ENCODE measurements at regions not wholly inside any gene's neighbourhood (a gene's known extent, or its start where the extent isn't known, plus 50 kb on each side); places are given as distances from the start of the nearest gene placed in this dataset.

DNA sequence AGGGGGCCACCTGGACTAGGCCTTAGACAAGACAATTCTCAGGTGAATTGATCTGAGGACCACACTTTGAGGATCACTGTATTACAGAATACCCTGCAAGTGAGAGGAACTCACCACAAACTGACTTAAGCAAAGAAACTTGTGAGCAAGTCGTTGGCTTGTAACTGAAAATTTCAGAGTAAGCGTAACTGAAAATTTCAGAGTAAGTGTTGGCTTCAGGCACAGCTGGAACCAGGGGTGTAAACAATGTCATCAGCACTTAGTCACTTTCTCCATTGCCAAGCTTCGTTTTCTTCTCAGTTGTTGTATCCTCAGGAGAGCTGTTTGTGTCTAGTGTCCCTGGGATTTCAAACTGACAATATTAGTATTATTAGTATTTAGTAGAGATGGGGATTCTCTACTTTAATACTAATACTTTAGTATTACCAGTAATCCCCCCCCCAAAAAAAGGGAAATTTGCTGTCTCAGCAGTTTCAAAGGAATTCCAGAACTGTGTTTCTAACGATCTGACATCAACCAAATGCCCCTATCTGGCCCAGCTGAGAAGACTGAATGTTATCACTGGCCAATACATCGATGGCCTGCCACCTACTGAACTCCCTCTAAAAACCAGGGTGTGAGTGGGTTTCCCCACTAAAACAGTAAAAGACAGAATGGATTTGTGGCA is 474.4 kb downstream of the NTRK3 start:
- Histone ChIP-seq H3K27ac (replicated peaks) (no peak overlapping the region), H3K4me3 (replicated peaks; ENCODE audit: insufficient read depth, low read length) (no peak overlapping the region), H3K27me3 (ENCODE audit: insufficient read depth, poor library complexity, severe bottlenecking) (no peaks in the 10 kb centered on the region)
- no peak for DNase-seq (ENCODE audit: low read depth in 1 of 2, low spot score in 1 of 2)
- TF ChIP-seq GABPA (IDR thresholded peaks at IDR 0.05; ENCODE audit: low read depth) = no peak
- TF ChIP-seq, protein P1, sequence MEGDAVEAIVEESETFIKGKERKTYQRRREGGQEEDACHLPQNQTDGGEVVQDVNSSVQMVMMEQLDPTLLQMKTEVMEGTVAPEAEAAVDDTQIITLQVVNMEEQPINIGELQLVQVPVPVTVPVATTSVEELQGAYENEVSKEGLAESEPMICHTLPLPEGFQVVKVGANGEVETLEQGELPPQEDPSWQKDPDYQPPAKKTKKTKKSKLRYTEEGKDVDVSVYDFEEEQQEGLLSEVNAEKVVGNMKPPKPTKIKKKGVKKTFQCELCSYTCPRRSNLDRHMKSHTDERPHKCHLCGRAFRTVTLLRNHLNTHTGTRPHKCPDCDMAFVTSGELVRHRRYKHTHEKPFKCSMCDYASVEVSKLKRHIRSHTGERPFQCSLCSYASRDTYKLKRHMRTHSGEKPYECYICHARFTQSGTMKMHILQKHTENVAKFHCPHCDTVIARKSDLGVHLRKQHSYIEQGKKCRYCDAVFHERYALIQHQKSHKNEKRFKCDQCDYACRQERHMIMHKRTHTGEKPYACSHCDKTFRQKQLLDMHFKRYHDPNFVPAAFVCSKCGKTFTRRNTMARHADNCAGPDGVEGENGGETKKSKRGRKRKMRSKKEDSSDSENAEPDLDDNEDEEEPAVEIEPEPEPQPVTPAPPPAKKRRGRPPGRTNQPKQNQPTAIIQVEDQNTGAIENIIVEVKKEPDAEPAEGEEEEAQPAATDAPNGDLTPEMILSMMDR (IDR thresholded peaks at IDR 0.05; ENCODE audit: insufficient read depth, low read length) = no peak
- no peak for TF ChIP-seq POLR2AphosphoS5 (IDR thresholded peaks at IDR 0.05; ENCODE audit: low read depth)
- TF ChIP-seq, protein P2, sequence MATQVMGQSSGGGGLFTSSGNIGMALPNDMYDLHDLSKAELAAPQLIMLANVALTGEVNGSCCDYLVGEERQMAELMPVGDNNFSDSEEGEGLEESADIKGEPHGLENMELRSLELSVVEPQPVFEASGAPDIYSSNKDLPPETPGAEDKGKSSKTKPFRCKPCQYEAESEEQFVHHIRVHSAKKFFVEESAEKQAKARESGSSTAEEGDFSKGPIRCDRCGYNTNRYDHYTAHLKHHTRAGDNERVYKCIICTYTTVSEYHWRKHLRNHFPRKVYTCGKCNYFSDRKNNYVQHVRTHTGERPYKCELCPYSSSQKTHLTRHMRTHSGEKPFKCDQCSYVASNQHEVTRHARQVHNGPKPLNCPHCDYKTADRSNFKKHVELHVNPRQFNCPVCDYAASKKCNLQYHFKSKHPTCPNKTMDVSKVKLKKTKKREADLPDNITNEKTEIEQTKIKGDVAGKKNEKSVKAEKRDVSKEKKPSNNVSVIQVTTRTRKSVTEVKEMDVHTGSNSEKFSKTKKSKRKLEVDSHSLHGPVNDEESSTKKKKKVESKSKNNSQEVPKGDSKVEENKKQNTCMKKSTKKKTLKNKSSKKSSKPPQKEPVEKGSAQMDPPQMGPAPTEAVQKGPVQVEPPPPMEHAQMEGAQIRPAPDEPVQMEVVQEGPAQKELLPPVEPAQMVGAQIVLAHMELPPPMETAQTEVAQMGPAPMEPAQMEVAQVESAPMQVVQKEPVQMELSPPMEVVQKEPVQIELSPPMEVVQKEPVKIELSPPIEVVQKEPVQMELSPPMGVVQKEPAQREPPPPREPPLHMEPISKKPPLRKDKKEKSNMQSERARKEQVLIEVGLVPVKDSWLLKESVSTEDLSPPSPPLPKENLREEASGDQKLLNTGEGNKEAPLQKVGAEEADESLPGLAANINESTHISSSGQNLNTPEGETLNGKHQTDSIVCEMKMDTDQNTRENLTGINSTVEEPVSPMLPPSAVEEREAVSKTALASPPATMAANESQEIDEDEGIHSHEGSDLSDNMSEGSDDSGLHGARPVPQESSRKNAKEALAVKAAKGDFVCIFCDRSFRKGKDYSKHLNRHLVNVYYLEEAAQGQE (IDR thresholded peaks at IDR 0.05; ENCODE audit: insufficient replicate concordance, low read depth) = no peak
- TF ChIP-seq SPI1 (IDR thresholded peaks at IDR 0.05; ENCODE audit: borderline replicate concordance, low read depth) = no peak

DNA sequence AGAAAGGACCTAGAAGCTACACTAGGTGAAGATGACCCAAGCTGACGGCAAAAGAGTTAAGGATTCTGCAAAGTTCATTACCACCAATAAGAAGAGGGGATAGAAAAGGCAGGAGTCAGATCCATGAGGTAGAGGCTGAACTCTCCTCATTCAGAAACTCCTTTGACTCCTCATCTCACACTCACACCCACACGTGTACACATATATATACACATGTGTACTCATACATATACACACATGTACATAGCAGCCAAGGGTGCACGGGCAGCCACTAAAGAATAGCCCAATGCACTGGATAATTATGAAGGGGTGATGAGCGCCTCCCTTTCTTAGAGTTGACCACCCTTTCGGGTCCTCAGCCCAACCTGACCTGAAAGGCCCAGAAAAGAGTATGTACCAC is 476.8 kb downstream of the NTRK3 start:
- TF ChIP-seq, protein P2 (IDR thresholded peaks at IDR 0.05; ENCODE audit: insufficient replicate concordance, low read depth) = no peak
- no peak for TF ChIP-seq SPI1 (IDR thresholded peaks at IDR 0.05; ENCODE audit: borderline replicate concordance, low read depth)
- TF ChIP-seq, protein P1 (IDR thresholded peaks at IDR 0.05; ENCODE audit: insufficient read depth, low read length) = no peak
- no peak for TF ChIP-seq GABPA (IDR thresholded peaks at IDR 0.05; ENCODE audit: low read depth)
- no peak for TF ChIP-seq POLR2AphosphoS5 (IDR thresholded peaks at IDR 0.05; ENCODE audit: low read depth)
- H3K27me3 ChIP-seq (ENCODE audit: insufficient read depth, poor library complexity, severe bottlenecking) = no peaks in the 10 kb centered on the region
- no peak overlapping the region for H3K27ac ChIP-seq (replicated peaks)
- no peak for DNase-seq (ENCODE audit: low read depth in 1 of 2, low spot score in 1 of 2)
- H3K4me3 ChIP-seq (replicated peaks; ENCODE audit: insufficient read depth, low read length) = no peak overlapping the region

DNA sequence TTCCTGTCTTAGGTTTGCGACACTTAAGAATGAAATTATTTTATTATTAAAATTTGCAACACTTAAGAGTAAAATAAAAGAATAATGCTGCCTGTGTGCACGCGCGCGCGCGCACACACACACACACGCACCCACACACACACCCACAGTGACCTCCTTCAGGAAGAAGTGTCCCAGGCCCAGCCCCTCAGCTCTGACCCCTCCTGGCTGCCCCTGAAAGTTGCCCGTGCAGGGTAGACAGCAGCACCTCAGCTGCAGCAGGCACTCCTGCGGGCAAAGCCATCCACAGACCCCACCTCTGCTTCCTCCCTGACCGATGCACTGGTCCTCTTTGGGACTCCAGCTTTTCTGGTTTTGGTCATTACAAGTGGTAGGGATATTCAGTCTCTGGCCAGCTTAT is 478.2 kb downstream of the NTRK3 start:
- no peak for DNase-seq (ENCODE audit: low read depth in 1 of 2, low spot score in 1 of 2)
- TF ChIP-seq POLR2AphosphoS5 (IDR thresholded peaks at IDR 0.05; ENCODE audit: low read depth) (no peak), SPI1 (IDR thresholded peaks at IDR 0.05; ENCODE audit: borderline replicate concordance, low read depth) (no peak), GABPA (IDR thresholded peaks at IDR 0.05; ENCODE audit: low read depth) (no peak)
- TF ChIP-seq, protein P2 (IDR thresholded peaks at IDR 0.05; ENCODE audit: insufficient replicate concordance, low read depth) = no peak
- TF ChIP-seq, protein P1 (IDR thresholded peaks at IDR 0.05; ENCODE audit: insufficient read depth, low read length) = no peak

More for the DNA sequence above, 478.2 kb downstream of the NTRK3 start:
- H3K27ac ChIP-seq (replicated peaks) = no peak overlapping the region
- no peak overlapping the region for H3K4me3 ChIP-seq (replicated peaks; ENCODE audit: insufficient read depth, low read length)
- H3K27me3 ChIP-seq (ENCODE audit: insufficient read depth, poor library complexity, severe bottlenecking) = no peaks in the 10 kb centered on the region

Measured in HL-60 (cell line).